Panc1 (cell line): ENCODE measurements at regions not wholly inside any gene's neighbourhood (a gene's known extent, or its start where the extent isn't known, plus 50 kb on each side); places are given as distances from the start of the nearest gene placed in this dataset.
A peak's percentile ranks its signal among the peaks of the same experiment; 100 is the strongest.

ENCODE experiments used
- ATAC-seq: fragments of 200-7000 bp; cut with Tn5 transposase; 2 replicates; pipeline ENCODE4 v1.9.1; 2020; ENCODE audit warnings: mild to moderate bottlenecking, moderate library complexity
- BruUV-seq: library from RNA; stranded (reverse); fragments of 400-500 nt; replicated peaks from 2 replicates; lab custom pipeline; 2021; lab: Mats Ljungman, UMichigan
- CTCF ChIA-PET: fragments of 300-600 bp; sonication (Branson Sonifier 250); formaldehyde crosslinking; loops from one replicate; lab custom pipeline; 2022; ENCODE audit warnings: antibody characterized with exemption; lab: Charles Lee
- POLR2A ChIA-PET: fragments of 300-600 bp; sonication (Branson Sonifier 250); formaldehyde crosslinking; loops from one replicate; lab custom pipeline; 2022; ENCODE audit warnings: antibody characterized with exemption; lab: Charles Lee
- DNase-seq: peaks from one replicate; pipeline ENCODE4 v3.0.0-alpha.2; 2010; ENCODE audit warnings: low read depth, low spot score
- H3K27ac ChIP-seq: 2 replicates; pipeline ENCODE4 v1.5.1; 2011; ENCODE audit warnings: mild to moderate bottlenecking, low read length, inconsistent platforms
- H3K27me3 ChIP-seq: fragments of 200-500 bp; sonication (Bioruptor generic); 2 replicates; pipeline ENCODE4 v1.6.0; 2014; ENCODE audit warnings: low read length, inconsistent platforms; ENCODE audit not compliant: control insufficient read depth, insufficient read depth
- H3K36me3 ChIP-seq: fragments of 200-500 bp; sonication (Bioruptor generic); 2 replicates; pipeline ENCODE4 v1.5.1; 2014; ENCODE audit warnings: inconsistent platforms, mild to moderate bottlenecking, low read length, moderate library complexity; ENCODE audit not compliant: control insufficient read depth, insufficient read depth
- H3K4me1 ChIP-seq: 2 replicates; pipeline ENCODE4 v1.5.1; 2011; ENCODE audit warnings: inconsistent platforms, mild to moderate bottlenecking, low read length, moderate library complexity; ENCODE audit not compliant: control insufficient read depth, insufficient read depth
- H3K4me3 ChIP-seq, 2 experiments: 2 replicates each; pipeline ENCODE4 v1.5.1; 2011 to 2012; ENCODE audit warnings: low read depth in 2 of 2, low read length in 2 of 2, mild to moderate bottlenecking in 2 of 2, inconsistent platforms in 1 of 2, moderate library complexity in 1 of 2
- H3K9me3 ChIP-seq: fragments of 200-500 bp; sonication (Bioruptor generic); 2 replicates; pipeline ENCODE4 v1.5.1; 2014; ENCODE audit warnings: low read depth, mild to moderate bottlenecking, inconsistent platforms, low read length, moderate library complexity; ENCODE audit not compliant: control insufficient read depth, insufficient read depth
- CTCF ChIP-seq: fragments of 450-650 bp; IDR thresholded peaks from 2 replicates; pipeline ENCODE4 v1.5.1; 2017; ENCODE audit warnings: mild to moderate bottlenecking
- POLR2AphosphoS5 ChIP-seq: IDR thresholded peaks from 2 replicates; pipeline ENCODE4 v1.6.1; 2012; ENCODE audit warnings: mild to moderate bottlenecking, low read depth, low read length, moderate library complexity
- REST ChIP-seq, 2 experiments: IDR thresholded peaks; 2 replicates each; pipeline ENCODE4 v1.6.1; 2011 to 2012; ENCODE audit warnings: low read depth in 2 of 2, control low read depth in 1 of 2, low read length in 1 of 2, mild to moderate bottlenecking in 1 of 2, moderate library complexity in 1 of 2; ENCODE audit not compliant: insufficient read depth in 1 of 2
- SIN3A ChIP-seq: IDR thresholded peaks from 2 replicates; pipeline ENCODE4 v1.6.1; 2012; ENCODE audit warnings: low read depth, mild to moderate bottlenecking, low read length, moderate library complexity, borderline replicate concordance; ENCODE audit not compliant: insufficient read depth
- TCF7L2 ChIP-seq: IDR thresholded peaks from 2 replicates; pipeline ENCODE4 v1.6.1; 2011; ENCODE audit warnings: mild to moderate bottlenecking, low read depth, low read length, inconsistent platforms
- in situ Hi-C: cut with HindIII; loops from 2 replicates; pipeline ENCODE4 v1.10.0; 2016; ENCODE audit warnings: low sequenced_read_pairs, low pct_unique_long_range_greater_than_20kb
- intact Hi-C: fragments of 100-400 bp; cut with micrococcal nuclease; formaldehyde crosslinking; loops from one replicate; pipeline ENCODE4 v1.10.0; 2022; ENCODE audit not compliant: unreplicated experiment

GRCh38 chr2:41994661-41995060 is 53.2 kb upstream of the PKDCC start:
- in situ Hi-C loops (no loop called here), intact Hi-C loops (no loop called here)
- ChIA-PET CTCF (interaction anchor here (0.6 kb wide), 1 partner anchor 145 kb away, joined by 9 read pairs; no protein-coding TSS in a partner anchor), POLR2A (no interaction called here)
- peak; percentile 40; the same call in 1 of the 2 replicates for ATAC-seq
- no peak overlapping the region for H3K4me3 ChIP-seq
- H3K36me3 ChIP-seq: no peaks in the 10 kb centered on the region
- H3K4me1 ChIP-seq: no peaks in the 10 kb centered on the region
- no peak overlapping the region for H3K27ac ChIP-seq
- BruUV-seq: no TSS peak
- DNase-seq: no peak
- H3K9me3 ChIP-seq: no peaks in the 10 kb centered on the region
- TF ChIP-seq TCF7L2 (no peak), SIN3A (no peak), CTCF (no peak), POLR2AphosphoS5 (no peak), REST (IDR thresholded peaks at IDR 0.05; ENCODE audit: insufficient read depth in 1 of 2, low read depth in 2 of 2, low read length in 1 of 2) (no peak)
- H3K27me3 ChIP-seq: no peaks in the 10 kb centered on the region

GRCh38 chr2:41997561-41997960 is 50.3 kb upstream of the PKDCC start:
- in situ Hi-C loops (no loop called here), intact Hi-C loops (no loop called here)
- no peak for DNase-seq
- no peaks in the 10 kb centered on the region for H3K4me1 ChIP-seq
- no peaks in the 10 kb centered on the region for H3K27me3 ChIP-seq
- no peak overlapping the region for H3K27ac ChIP-seq
- BruUV-seq: no TSS peak
- POLR2A ChIA-PET: no interaction called here
- CTCF ChIA-PET: no interaction called here
- no peak for TF ChIP-seq TCF7L2
- TF ChIP-seq POLR2AphosphoS5: no peak
- no peak for TF ChIP-seq SIN3A
- no peak for TF ChIP-seq CTCF
- TF ChIP-seq REST (IDR thresholded peaks at IDR 0.05; ENCODE audit: insufficient read depth in 1 of 2, low read depth in 2 of 2, low read length in 1 of 2): no peak
- no peak overlapping the region for H3K4me3 ChIP-seq
- ATAC-seq: no peak
- H3K36me3 ChIP-seq: no peaks in the 10 kb centered on the region
- no peaks in the 10 kb centered on the region for H3K9me3 ChIP-seq
